GF-D8 (cell line): ENCODE measurements at regions not wholly inside any gene's neighbourhood (a gene's known extent, or its start where the extent isn't known, plus 50 kb on each side); places are given as distances from the start of the nearest gene placed in this dataset.
"Not testable (repeated sequence)": the region's sequence is repeated elsewhere in the genome, so short reads cannot be mapped to it uniquely, and the experiment has no call there.

Source experiments
- DNase-seq: peaks from one replicate; lab custom pipeline; 2025; lab: John Stamatoyannopoulos, UW

DNA sequence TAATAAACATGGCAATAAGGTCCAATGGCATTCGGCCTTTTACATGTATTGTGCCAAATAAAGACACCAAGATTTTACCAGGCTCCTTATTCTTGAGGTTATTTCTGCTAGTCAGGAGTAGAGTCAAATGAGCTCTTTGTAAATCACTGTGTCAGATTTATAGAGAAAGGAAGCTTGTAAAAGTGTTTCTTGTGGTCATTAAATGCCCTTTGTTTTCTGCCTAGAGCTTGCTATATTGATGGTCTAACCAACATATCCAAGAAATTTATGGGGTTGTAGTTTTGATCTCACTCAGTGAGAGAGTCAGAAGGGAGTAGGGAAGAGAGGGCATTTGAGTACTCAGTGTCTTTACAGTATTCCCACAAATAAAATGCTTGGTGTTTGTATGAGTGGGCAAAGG lies 86.2 kb upstream of the FRMPD4 start:
- no peak for DNase-seq

DNA sequence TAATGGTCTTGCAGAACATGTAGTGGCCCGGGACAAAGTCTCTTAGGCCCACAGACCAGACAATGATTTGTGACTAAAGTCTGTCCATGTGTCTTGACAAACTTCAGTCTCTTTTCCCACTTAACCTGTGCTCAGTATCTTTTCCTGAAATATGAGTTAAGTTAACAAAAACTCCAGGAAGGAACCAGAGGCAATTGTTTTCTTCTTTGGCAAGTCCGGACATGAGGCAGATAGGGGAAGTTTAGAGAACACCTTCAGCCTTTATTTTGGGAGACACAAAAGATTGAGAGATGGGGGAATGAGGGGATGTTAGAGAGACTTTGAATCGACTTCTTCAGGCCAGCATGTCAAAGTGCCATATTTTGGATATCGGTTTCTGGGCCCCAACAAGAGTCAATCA lies 80.2 kb upstream of the FRMPD4 start:
- DNase-seq, result no peak

DNA sequence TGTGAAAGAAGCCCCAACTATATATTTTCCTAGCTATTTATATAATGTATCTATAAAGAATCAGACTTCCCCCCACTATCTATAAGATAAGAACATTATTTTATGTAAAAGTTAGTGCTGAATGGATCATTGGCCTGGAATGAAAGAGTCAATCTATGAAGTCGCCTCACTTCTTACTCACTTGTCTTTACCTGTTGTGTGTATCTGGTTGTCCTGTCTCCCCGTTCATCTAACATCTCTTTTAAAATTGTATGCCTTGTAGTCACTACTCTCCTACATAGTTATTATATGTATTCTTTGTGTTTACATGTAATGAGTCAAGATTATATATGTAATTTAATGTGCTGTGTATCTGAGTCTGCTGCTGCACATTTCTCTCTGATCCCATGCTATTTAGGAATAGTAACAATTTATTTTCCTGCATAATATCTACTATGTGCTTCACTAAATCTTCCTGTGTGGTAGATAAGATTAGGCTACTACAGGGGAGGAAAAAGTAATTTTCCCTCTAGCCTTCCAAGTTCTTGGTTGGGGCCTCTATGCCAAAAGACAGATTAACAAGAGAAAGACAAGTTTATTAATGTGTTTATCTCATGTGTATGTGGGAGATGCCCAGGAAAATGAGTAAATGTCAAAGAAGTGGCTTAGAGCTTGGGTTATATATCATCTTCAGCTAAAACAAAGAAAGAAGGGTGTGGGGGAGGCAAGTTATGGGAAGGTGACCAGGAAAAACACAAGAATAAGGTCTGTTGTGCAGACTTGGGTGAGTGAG lies 77.6 kb upstream of the FRMPD4 start:
- no peak for DNase-seq

DNA sequence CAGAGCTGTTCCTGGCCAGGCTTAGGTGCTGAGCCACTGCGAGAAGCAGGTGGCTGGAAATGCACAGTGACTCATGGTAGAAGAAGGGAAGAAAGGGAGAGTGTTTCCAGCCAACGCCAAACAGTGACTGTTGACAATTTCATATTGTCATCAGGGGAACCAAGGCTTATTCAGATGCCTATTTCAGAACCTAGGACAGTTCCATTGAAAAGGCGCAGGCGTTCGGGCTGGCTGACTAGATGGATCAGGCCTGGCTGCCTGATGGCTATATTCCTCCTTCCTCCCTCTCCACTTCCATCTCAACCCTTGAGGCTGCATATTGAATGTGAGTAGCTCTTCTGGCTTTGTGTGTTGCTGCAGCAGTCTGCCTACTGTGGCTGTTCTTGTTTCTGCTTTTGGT lies 73.0 kb upstream of the FRMPD4 start:
- DNase-seq, result no peak

DNA sequence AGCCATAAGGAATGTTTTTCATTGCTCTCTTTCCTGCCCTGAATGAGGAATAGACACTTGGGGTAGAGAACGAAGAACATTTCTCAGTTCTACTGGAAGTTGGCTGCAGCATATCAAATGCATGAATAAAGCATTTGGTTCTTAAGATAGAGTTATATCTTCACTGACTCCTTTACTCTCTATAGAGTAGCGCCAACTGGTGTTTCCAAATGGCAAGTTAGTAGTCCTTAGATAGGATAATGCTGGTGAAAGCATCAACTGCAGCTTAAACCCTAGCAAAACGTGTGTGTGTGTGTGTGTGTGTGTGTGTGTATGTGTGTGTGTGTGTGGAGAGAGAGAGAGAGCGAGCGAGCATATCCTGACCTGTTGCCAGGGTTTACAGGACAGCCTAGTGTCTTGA lies 62.2 kb upstream of the FRMPD4 start:
- DNase-seq, result no peak

GRCh38 chrX:12080265-12080664 lies 58.0 kb upstream of the FRMPD4 start:
- DNase-seq, result no peak

- not testable (repeated sequence) for DNase-seq
Observed at GRCh38 chrX:12082959-12083358, 55.3 kb upstream of the FRMPD4 start.
